K562 (cell line): ENCODE measurements at regions not wholly inside any gene's neighbourhood (a gene's known extent, or its start where the extent isn't known, plus 50 kb on each side); places are given as distances from the start of the nearest gene placed in this dataset.

Experiments used
- ATAC-seq: fragments of 200-7000 bp; cut with Tn5 transposase; 3 replicates; pipeline ENCODE4 v1.9.1; 2020; ENCODE audit warnings: moderate library complexity
- BruUV-seq: library from RNA; stranded (reverse); fragments of 400-500 nt; replicated peaks from 2 replicates; lab custom pipeline; 2021; lab: Mats Ljungman, UMichigan
- CTCF ChIA-PET: fragments of 300-600 bp; formaldehyde crosslinking; extraction: SDS; loops from one replicate; lab custom pipeline; 2021; ENCODE audit warnings: low intra/inter-chr PET ratio; lab: Yijun Ruan, JAX
- POLR2A ChIA-PET: fragments of 300-600, 350-650 bp; sonication (Branson Sonifier 250); formaldehyde crosslinking; extraction: SDS; loops from one replicate; lab custom pipeline; 2021; ENCODE audit warnings: antibody characterized with exemption, inconsistent platforms; lab: Yijun Ruan, JAX
- DNase-seq, 4 experiments: peaks; one replicate each; pipeline versions ENCODE4 v3.0.0 to v3.0.0-alpha.2; 2011 to 2018; ENCODE audit warnings: low spot score in 3 of 4, mixed read lengths in 3 of 4; ENCODE audit errors: extremely low read depth in 1 of 4
- FAIRE-seq: peaks from 2 replicates; lab custom pipeline; 2011; peaks lifted over from hg19 to GRCh38; lab: Jason Lieb, UNC
- H2AFZ ChIP-seq: 2 replicates; pipeline ENCODE4 v1.6.0; 2011; ENCODE audit warnings: low read depth, low read length, control low read depth, inconsistent platforms
- H3K27ac ChIP-seq: fragments of 200-600 bp; 3 replicates; pipeline ENCODE4 v1.8.0; 2011; ENCODE audit warnings: low read depth, mild to moderate bottlenecking, control low read depth, inconsistent platforms, low read length, moderate library complexity, mixed read lengths; ENCODE audit errors: extremely low read depth
- H3K27me3 ChIP-seq, 2 experiments: fragments of 300-600 bp in 1 of 2; 2 replicates in 1 of 2; 3 replicates in 1 of 2; pipeline versions ENCODE4 v1.6.0 to v1.8.0; 2011; ENCODE audit warnings: inconsistent platforms in 2 of 2, low read length in 2 of 2, mild to moderate bottlenecking in 1 of 2, mixed read lengths in 1 of 2, moderate library complexity in 1 of 2; ENCODE audit not compliant: control insufficient read depth in 2 of 2, insufficient read depth in 2 of 2
- H3K36me3 ChIP-seq: fragments of 300-600 bp; 3 replicates; pipeline ENCODE4 v1.8.0; 2011; ENCODE audit warnings: mild to moderate bottlenecking, low read length, inconsistent platforms; ENCODE audit not compliant: control insufficient read depth, insufficient read depth
- H3K4me1 ChIP-seq, 2 experiments: fragments of 200-600 bp in 1 of 2; replicated peaks in 1 of 2; 2 replicates in 1 of 2; 3 replicates in 1 of 2; pipeline versions ENCODE4 v1.5.1 to v1.8.0; 2011; ENCODE audit warnings: inconsistent platforms in 2 of 2, low read length in 2 of 2, mild to moderate bottlenecking in 1 of 2, mixed read lengths in 1 of 2, moderate library complexity in 1 of 2; ENCODE audit not compliant: control insufficient read depth in 2 of 2, insufficient read depth in 2 of 2
- H3K4me2 ChIP-seq: 2 replicates; pipeline ENCODE4 v1.6.1; 2011; ENCODE audit warnings: low read length, control low read depth, inconsistent platforms, mixed read lengths; ENCODE audit not compliant: insufficient read depth
- H3K4me3 ChIP-seq: fragments of 200-600 bp; sonication (generic), shearing (Covaris generic); 2 replicates; pipeline ENCODE4 v1.5.1; 2016; ENCODE audit warnings: control low read depth, inconsistent platforms
- H3K79me2 ChIP-seq: fragments of 200-600 bp; 3 replicates; pipeline ENCODE4 v1.8.0; 2011; ENCODE audit warnings: low read length, inconsistent platforms; ENCODE audit not compliant: control insufficient read depth, insufficient read depth
- H3K9ac ChIP-seq, 2 experiments: 2 replicates each; pipeline versions ENCODE4 v1.6.0 to v1.6.1; 2011; ENCODE audit warnings: low read depth in 2 of 2, low read length in 2 of 2, control low read depth in 1 of 2, inconsistent platforms in 1 of 2, mild to moderate bottlenecking in 1 of 2, mixed read lengths in 1 of 2; ENCODE audit not compliant: insufficient read depth in 1 of 2
- H3K9me1 ChIP-seq: one replicate; pipeline ENCODE4 v1.6.0; 2011; ENCODE audit warnings: inconsistent platforms, mild to moderate bottlenecking, low read length, moderate library complexity; ENCODE audit not compliant: control insufficient read depth, insufficient read depth
- H3K9me3 ChIP-seq: replicated peaks from 2 replicates; pipeline ENCODE4 v1.5.1; 2011; ENCODE audit warnings: low read depth, low read length, inconsistent platforms; ENCODE audit not compliant: control insufficient read depth, insufficient read depth
- H4K20me1 ChIP-seq: replicated peaks from 2 replicates; pipeline ENCODE4 v1.6.1; 2011; ENCODE audit warnings: low read length, inconsistent platforms, mixed read lengths; ENCODE audit not compliant: control insufficient read depth, insufficient read depth
- BMI1 ChIP-seq: fragments of 150-350 bp; IDR thresholded peaks from 2 replicates; pipeline ENCODE4 v1.6.1; 2014; ENCODE audit warnings: low read length
- ELF1 ChIP-seq: fragments of 200-800 bp; sonication (Bioruptor generic); IDR thresholded peaks from 2 replicates; pipeline ENCODE4 v1.6.1; 2016; ENCODE audit warnings: missing genetic modification characterization, missing compliant biosample characterization
- FOXJ3 ChIP-seq: sonication (generic); formaldehyde crosslinking; IDR thresholded peaks from 2 replicates; pipeline ENCODE4 v1.4.0; 2020; ENCODE audit warnings: mild to moderate bottlenecking, missing genetic modification reagents
- FOXP4 ChIP-seq: sonication (generic); formaldehyde crosslinking; IDR thresholded peaks from 2 replicates; pipeline ENCODE4 v1.8.0; 2022; ENCODE audit warnings: mild to moderate bottlenecking, missing genetic modification reagents, borderline replicate concordance
- NCOA4 ChIP-seq: fragments of 450-650 bp; IDR thresholded peaks from 2 replicates; pipeline ENCODE4 v1.6.1; 2018; ENCODE audit warnings: mild to moderate bottlenecking; ENCODE audit not compliant: partially characterized antibody
- TEAD4 ChIP-seq, 2 experiments: sonication (generic) in 1 of 2; formaldehyde crosslinking in 1 of 2; IDR thresholded peaks; 2 replicates each; pipeline versions ENCODE4 v1.6.1 to v1.8.0; 2012 to 2022; ENCODE audit warnings: borderline replicate concordance in 1 of 2, inconsistent platforms in 1 of 2, low read length in 1 of 2, mild to moderate bottlenecking in 1 of 2, missing genetic modification reagents in 1 of 2
- ZC3H11A ChIP-seq: IDR thresholded peaks from 2 replicates; pipeline ENCODE4 v1.6.1; 2012; ENCODE audit warnings: low read depth, low read length, improper control_type of control experiment
- ZNF431 ChIP-seq: sonication (generic); formaldehyde crosslinking; IDR thresholded peaks from 2 replicates; pipeline ENCODE4 v1.8.0; 2022; ENCODE audit warnings: mild to moderate bottlenecking, missing genetic modification reagents
- ZNF436 ChIP-seq: fragments of 250-450, 450-650 bp; sonication (Bioruptor Pico); formaldehyde crosslinking; IDR thresholded peaks from 2 replicates; pipeline ENCODE4 v1.7.0; 2020; ENCODE audit warnings: mild to moderate bottlenecking
- ZNF444 ChIP-seq: fragments of 250-450 bp; sonication (Bioruptor Pico); IDR thresholded peaks from 2 replicates; pipeline ENCODE4 v1.4.0; 2020; ENCODE audit warnings: mild to moderate bottlenecking, moderate library complexity
- in situ Hi-C: fragments of 300-500 bp; cut with MboI; formaldehyde crosslinking; loops from 4 replicates; pipeline ENCODE4 v1.15.0; 2018; ENCODE audit warnings: inconsistent platforms, mixed read lengths
- intact Hi-C: fragments of 100-400 bp; cut with micrococcal nuclease; formaldehyde crosslinking; loops from 2 replicates; pipeline ENCODE4 v1.14.2; 2022

GRCh38 chr1:81330111-81330510 lies 470.6 kb upstream of the ADGRL2 start:
- POLR2A ChIA-PET = no interaction called here
- no peak for TF ChIP-seq ELF1 (tag)
- no peak for TF ChIP-seq ZNF444 (CRISPR knock-in tag)
- no peak for TF ChIP-seq ZNF436 (CRISPR knock-in tag)
- no peak for TF ChIP-seq ZNF431 (CRISPR knock-in tag)
- TF ChIP-seq ZC3H11A = no peak
- TF ChIP-seq BMI1 = no peak
- no peak for TF ChIP-seq TEAD4 (IDR thresholded peaks at IDR 0.05; ENCODE audit: low read length)
- no peak for TF ChIP-seq TEAD4 (CRISPR knock-in tag; IDR thresholded peaks at IDR 0.05; ENCODE audit: borderline replicate concordance)
- no peak for TF ChIP-seq NCOA4
- no peak for TF ChIP-seq FOXP4
- TF ChIP-seq FOXJ3 (CRISPR knock-in tag) = no peak
- CTCF ChIA-PET = no interaction called here
- no peaks in the 10 kb centered on the region for H3K9me3 ChIP-seq
- H3K9me1 ChIP-seq = no peaks in the 10 kb centered on the region
- in situ Hi-C loops = no loop called here
- H3K9ac ChIP-seq = no peak overlapping the region
- H2AFZ ChIP-seq = no peak overlapping the region
- BruUV-seq = no TSS peak
- no peak overlapping the region for H3K4me3 ChIP-seq
- H3K4me2 ChIP-seq = no peak overlapping the region
- H4K20me1 ChIP-seq = no peaks in the 10 kb centered on the region
- H3K27me3 ChIP-seq = no peaks in the 10 kb centered on the region
- no peak for FAIRE-seq
- intact Hi-C loops = no loop called here
- no peaks in the 10 kb centered on the region for H3K36me3 ChIP-seq
- no peak for DNase-seq
- no peak for ATAC-seq
- H3K79me2 ChIP-seq = no peaks in the 10 kb centered on the region
- no peak overlapping the region for H3K27ac ChIP-seq
- no peaks in the 10 kb centered on the region for H3K4me1 ChIP-seq
